ENCODE measurements at regions not wholly inside any gene's neighbourhood (a gene's known extent, or its start where the extent isn't known, plus 50 kb on each side); places are given as distances from the start of the nearest gene placed in this dataset.
A peak's percentile ranks its signal among the peaks of the same experiment; 100 is the strongest.
"Not testable (repeated sequence)": the region's sequence is repeated elsewhere in the genome, so short reads cannot be mapped to it uniquely, and the experiment has no call there.

- DNase-seq, result no peak
- in situ Hi-C loops (cut with HindIII; ENCODE audit: low pct_ligation_motif_present, low pct_unique_long_range_greater_than_20kb, low sequenced_read_pairs), result no loop called here
Observed at GRCh38 chr2:147172493-147173188, 672.2 kb upstream of the ACVR2A start.

GRCh38 chr2:147171941-147172340, 672.9 kb upstream of the ACVR2A start:
- in situ Hi-C loops (cut with HindIII; ENCODE audit: low pct_ligation_motif_present, low pct_unique_long_range_greater_than_20kb, low sequenced_read_pairs), result no loop called here
- DNase-seq, result no peak

GRCh38 chr2:147170932-147171331, 673.9 kb upstream of the ACVR2A start:
- DNase-seq, result no peak
- in situ Hi-C loops (cut with HindIII; ENCODE audit: low pct_ligation_motif_present, low pct_unique_long_range_greater_than_20kb, low sequenced_read_pairs), result no loop called here

- DNase-seq, result no peak
- in situ Hi-C loops (cut with HindIII; ENCODE audit: low pct_ligation_motif_present, low pct_unique_long_range_greater_than_20kb, low sequenced_read_pairs), result no loop called here
Observed at GRCh38 chr2:147165697-147166382, 679.0 kb upstream of the ACVR2A start.

- in situ Hi-C loops (cut with HindIII; ENCODE audit: low pct_ligation_motif_present, low pct_unique_long_range_greater_than_20kb, low sequenced_read_pairs), result no loop called here
- no peak for DNase-seq
Observed at GRCh38 chr2:147164563-147164962, 680.3 kb upstream of the ACVR2A start.

- in situ Hi-C loops (cut with HindIII; ENCODE audit: low pct_ligation_motif_present, low pct_unique_long_range_greater_than_20kb, low sequenced_read_pairs), result no loop called here
- no peak for DNase-seq
Observed at GRCh38 chr2:147161746-147162145, 683.1 kb upstream of the ACVR2A start.

- in situ Hi-C loops (cut with HindIII; ENCODE audit: low pct_ligation_motif_present, low pct_unique_long_range_greater_than_20kb, low sequenced_read_pairs), result no loop called here
- DNase-seq, result no peak
Observed at GRCh38 chr2:147156970-147157369, 687.9 kb upstream of the ACVR2A start.

- no peak for DNase-seq
- in situ Hi-C loops (cut with HindIII; ENCODE audit: low pct_ligation_motif_present, low pct_unique_long_range_greater_than_20kb, low sequenced_read_pairs), result no loop called here
Observed at GRCh38 chr2:147150241-147150635, 694.6 kb upstream of the ACVR2A start.

- in situ Hi-C loops (cut with HindIII; ENCODE audit: low pct_ligation_motif_present, low pct_unique_long_range_greater_than_20kb, low sequenced_read_pairs), result no loop called here
- no peak for DNase-seq
Observed at GRCh38 chr2:147149575-147150240, 695.1 kb upstream of the ACVR2A start.

- no peak for DNase-seq
- in situ Hi-C loops (cut with HindIII; ENCODE audit: low pct_ligation_motif_present, low pct_unique_long_range_greater_than_20kb, low sequenced_read_pairs), result no loop called here
Observed at GRCh38 chr2:147147802-147148201, 697.0 kb upstream of the ACVR2A start.

- in situ Hi-C loops (cut with HindIII; ENCODE audit: low pct_ligation_motif_present, low pct_unique_long_range_greater_than_20kb, low sequenced_read_pairs), result no loop called here
- no peak for DNase-seq
Observed at GRCh38 chr2:147141930-147142329, 702.9 kb upstream of the ACVR2A start.

GRCh38 chr2:147139732-147140131, 705.1 kb upstream of the ACVR2A start:
- in situ Hi-C loops (cut with HindIII; ENCODE audit: low pct_ligation_motif_present, low pct_unique_long_range_greater_than_20kb, low sequenced_read_pairs); DNase-seq: not testable (repeated sequence)

- DNase-seq, result no peak
Observed at GRCh38 chr2:147137711-147138110, 707.1 kb upstream of the ACVR2A start.

GRCh38 chr2:147135376-147135775, 709.5 kb upstream of the ACVR2A start:
- in situ Hi-C loops (cut with HindIII; ENCODE audit: low pct_ligation_motif_present, low pct_unique_long_range_greater_than_20kb, low sequenced_read_pairs), result no loop called here
- DNase-seq, result no peak

More at GRCh38 chr2:147137711-147138110, 707.1 kb upstream of the ACVR2A start:
- in situ Hi-C loops (cut with HindIII; ENCODE audit: low pct_ligation_motif_present, low pct_unique_long_range_greater_than_20kb, low sequenced_read_pairs), result no loop called here

GRCh38 chr2:147133286-147133908, 711.4 kb upstream of the ACVR2A start:
- in situ Hi-C loops (cut with HindIII; ENCODE audit: low pct_ligation_motif_present, low pct_unique_long_range_greater_than_20kb, low sequenced_read_pairs), result no loop called here
- no peak for DNase-seq

- no peak for DNase-seq
- in situ Hi-C loops (cut with HindIII; ENCODE audit: low pct_ligation_motif_present, low pct_unique_long_range_greater_than_20kb, low sequenced_read_pairs), result no loop called here
Observed at GRCh38 chr2:147125145-147125544, 719.7 kb upstream of the ACVR2A start.

- in situ Hi-C loops (cut with HindIII; ENCODE audit: low pct_ligation_motif_present, low pct_unique_long_range_greater_than_20kb, low sequenced_read_pairs), result no loop called here
- no peak for DNase-seq
Observed at GRCh38 chr2:147122944-147123343, 721.9 kb upstream of the ACVR2A start.

- in situ Hi-C loops (cut with HindIII; ENCODE audit: low pct_ligation_motif_present, low pct_unique_long_range_greater_than_20kb, low sequenced_read_pairs), result no loop called here
- DNase-seq, result no peak
Observed at GRCh38 chr2:147110962-147111361, 733.9 kb upstream of the ACVR2A start.

- in situ Hi-C loops (cut with HindIII; ENCODE audit: low pct_ligation_motif_present, low pct_unique_long_range_greater_than_20kb, low sequenced_read_pairs), result no loop called here
- peak; percentile 20 for DNase-seq
Observed at GRCh38 chr2:147110317-147110716, 734.5 kb upstream of the ACVR2A start.
